C1 segment of cervical spinal cord (tissue), 14 donors: ENCODE measurements at regions not wholly inside any gene's neighbourhood (a gene's known extent, or its start where the extent isn't known, plus 50 kb on each side); places are given as distances from the start of the nearest gene placed in this dataset.
"Not testable (repeated sequence)": the region's sequence is repeated elsewhere in the genome, so short reads cannot be mapped to it uniquely, and the experiment has no call there.

ENCODE experiments used
- DNase-seq, 14 donors: peaks; one replicate each; lab custom pipeline; 2025; lab: John Stamatoyannopoulos, UW

- DNase-seq: peak in 1 of 14 donors; percentile 77
Observed at GRCh38 chrY:8151561-8151960, 1185.7 kb upstream of the TSPY4 start.

GRCh38 chrY:8128578-8128977, 1208.7 kb upstream of the TSPY4 start:
- no peak for DNase-seq

- DNase-seq: no peak
Observed at GRCh38 chrY:8125907-8126571, 1211.2 kb upstream of the TSPY4 start.

GRCh38 chrY:8121825-8122224, 1210.3 kb upstream of the AMELY start:
- DNase-seq: no peak

GRCh38 chrY:8094429-8094828, 1182.9 kb upstream of the AMELY start:
- DNase-seq: no peak

GRCh38 chrY:8092926-8093325, 1181.4 kb upstream of the AMELY start:
- DNase-seq: no peak

- DNase-seq: no peak
Observed at GRCh38 chrY:8085925-8086324, 1174.4 kb upstream of the AMELY start.

- DNase-seq: no peak
Observed at GRCh38 chrY:8084192-8084591, 1172.6 kb upstream of the AMELY start.

GRCh38 chrY:8081151-8081550, 1169.6 kb upstream of the AMELY start:
- DNase-seq: no peak

GRCh38 chrY:8065220-8065619, 1153.7 kb upstream of the AMELY start:
- DNase-seq: no peak

- no peak for DNase-seq
Observed at GRCh38 chrY:8064500-8064899, 1152.9 kb upstream of the AMELY start.

GRCh38 chrY:8063973-8064372, 1152.4 kb upstream of the AMELY start:
- DNase-seq: no peak

GRCh38 chrY:8058613-8059012, 1147.1 kb upstream of the AMELY start:
- DNase-seq: no peak

- DNase-seq: no peak
Observed at GRCh38 chrY:8051340-8051739, 1139.8 kb upstream of the AMELY start.

GRCh38 chrY:8041238-8041637, 1129.7 kb upstream of the AMELY start:
- DNase-seq: no peak

GRCh38 chrY:8036563-8036962, 1125.0 kb upstream of the AMELY start:
- DNase-seq: no peak

- DNase-seq: no peak
Observed at GRCh38 chrY:8035653-8036052, 1124.1 kb upstream of the AMELY start.

- no peak for DNase-seq
Observed at GRCh38 chrY:8034673-8035072, 1123.1 kb upstream of the AMELY start.

- DNase-seq: no peak
Observed at GRCh38 chrY:8033200-8033599, 1121.6 kb upstream of the AMELY start.

- no peak for DNase-seq
Observed at GRCh38 chrY:8020540-8020939, 1109.0 kb upstream of the AMELY start.

GRCh38 chrY:8011515-8011914, 1100.0 kb upstream of the AMELY start:
- DNase-seq: no peak

GRCh38 chrY:8004196-8004595, 1092.6 kb upstream of the AMELY start:
- DNase-seq: no peak

GRCh38 chrY:7996726-7997125, 1085.2 kb upstream of the AMELY start:
- no peak for DNase-seq

- not testable (repeated sequence) for DNase-seq
Observed at GRCh38 chrY:7994781-7995180, 1083.2 kb upstream of the AMELY start.
